Muscle layer of colon (tissue), 2 donors: ENCODE measurements at regions not wholly inside any gene's neighbourhood (a gene's known extent, or its start where the extent isn't known, plus 50 kb on each side); places are given as distances from the start of the nearest gene placed in this dataset.
A peak's percentile ranks its signal among the peaks of the same experiment; 100 is the strongest.

Experiments used
- H3K27ac ChIP-seq: one replicate; pipeline ENCODE4 v1.7.0; 2013; ENCODE audit warnings: low read depth, mild to moderate bottlenecking, low read length, moderate library complexity
- H3K27me3 ChIP-seq, 2 donors: one replicate each; pipeline ENCODE4 v1.7.0; 2013; ENCODE audit warnings: low read length in 2 of 2, mild to moderate bottlenecking in 2 of 2; ENCODE audit not compliant: insufficient read depth in 2 of 2, control insufficient read depth in 1 of 2
- H3K36me3 ChIP-seq: one replicate; pipeline ENCODE4 v1.7.0; 2013; ENCODE audit warnings: mild to moderate bottlenecking, low read length; ENCODE audit not compliant: insufficient read depth
- H3K4me1 ChIP-seq: one replicate; pipeline ENCODE4 v1.7.0; 2013; ENCODE audit warnings: mild to moderate bottlenecking, low read length; ENCODE audit not compliant: insufficient read depth
- H3K4me3 ChIP-seq, 2 donors: one replicate each; pipeline ENCODE4 v1.7.0; 2013; ENCODE audit warnings: low read length in 2 of 2, low read depth in 1 of 2, mild to moderate bottlenecking in 1 of 2, moderate library complexity in 1 of 2
- H3K9ac ChIP-seq: one replicate; pipeline ENCODE4 v1.7.0; 2013; ENCODE audit warnings: low read length
- H3K9me3 ChIP-seq: one replicate; pipeline ENCODE4 v1.7.0; 2013; ENCODE audit warnings: mild to moderate bottlenecking, low read length
- donor health status: abdominal sarcoma.
- donor health status: Adenocarcinoma of cecum.

GRCh38 chr1:221454096-221454495, 287.8 kb downstream of the DUSP10 start:
- Histone ChIP-seq H3K36me3 (no peaks in the 10 kb centered on the region), H3K4me3 (no peak overlapping the region)

GRCh38 chr1:221456918-221457317, 285.0 kb downstream of the DUSP10 start:
- Histone ChIP-seq H3K4me1 (peaks cover 25% of the 10 kb centered on the region), H3K9ac (no peak overlapping the region), H3K9me3 (no peaks in the 10 kb centered on the region), H3K27me3 (no peaks in the 10 kb centered on the region), H3K27ac (no peak overlapping the region), H3K4me3 (no peak overlapping the region), H3K36me3 (no peaks in the 10 kb centered on the region)

More at GRCh38 chr1:221454096-221454495, 287.8 kb downstream of the DUSP10 start:
- H3K9me3 ChIP-seq: no peaks in the 10 kb centered on the region
- H3K4me1 ChIP-seq: peaks cover 23% of the 10 kb centered on the region
- H3K27me3 ChIP-seq: no peaks in the 10 kb centered on the region
- no peak overlapping the region for H3K27ac ChIP-seq
- no peak overlapping the region for H3K9ac ChIP-seq

- no peaks in the 10 kb centered on the region for H3K36me3 ChIP-seq
- no peak overlapping the region for H3K4me3 ChIP-seq
- H3K4me1 ChIP-seq: peaks cover 25% of the 10 kb centered on the region
- H3K9ac ChIP-seq: no peak overlapping the region
- H3K27ac ChIP-seq: peak overlapping the region; percentile 53
- H3K27me3 ChIP-seq: no peaks in the 10 kb centered on the region
- H3K9me3 ChIP-seq: no peaks in the 10 kb centered on the region
Measured at GRCh38 chr1:221457685-221458446, 284.0 kb downstream of the DUSP10 start.

GRCh38 chr1:221458447-221459156, 283.3 kb downstream of the DUSP10 start:
- Histone ChIP-seq H3K9me3 (no peaks in the 10 kb centered on the region), H3K9ac (no peak overlapping the region), H3K27ac (peak overlapping the region; percentile 53), H3K4me1 (peaks cover 25% of the 10 kb centered on the region), H3K36me3 (no peaks in the 10 kb centered on the region), H3K27me3 (no peaks in the 10 kb centered on the region), H3K4me3 (no peak overlapping the region)

DNA sequence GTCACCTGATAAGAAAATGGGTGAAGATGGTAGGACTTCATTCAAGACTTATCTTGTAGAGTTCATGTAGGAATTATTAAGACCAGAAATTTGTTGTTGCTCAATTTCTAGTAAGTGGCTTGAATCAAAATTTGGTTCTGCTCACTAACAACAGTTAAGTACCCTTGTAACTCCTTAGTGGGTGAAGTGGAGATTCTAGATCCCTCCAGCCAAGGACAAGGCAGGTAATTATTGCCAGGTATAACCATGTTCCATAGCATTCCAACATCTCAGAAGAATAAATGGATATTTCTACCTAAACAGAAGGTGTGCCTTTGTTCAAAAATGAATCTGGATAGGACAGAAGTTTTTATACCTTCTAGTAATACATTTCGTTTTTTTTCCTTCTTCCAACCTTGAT, 282.3 kb downstream of the DUSP10 start:
- Histone ChIP-seq H3K4me3 (no peak overlapping the region), H3K9ac (no peak overlapping the region), H3K4me1 (peaks cover 25% of the 10 kb centered on the region), H3K36me3 (no peaks in the 10 kb centered on the region), H3K9me3 (no peaks in the 10 kb centered on the region), H3K27ac (no peak overlapping the region), H3K27me3 (no peaks in the 10 kb centered on the region)

- no peak overlapping the region for H3K27ac ChIP-seq
- H3K9me3 ChIP-seq: no peaks in the 10 kb centered on the region
- H3K9ac ChIP-seq: no peak overlapping the region
- H3K36me3 ChIP-seq: no peaks in the 10 kb centered on the region
- peaks cover 23% of the 10 kb centered on the region for H3K4me1 ChIP-seq
- H3K27me3 ChIP-seq: no peaks in the 10 kb centered on the region
- H3K4me3 ChIP-seq: no peak overlapping the region
Measured at GRCh38 chr1:221462345-221462744, 279.5 kb downstream of the DUSP10 start.

DNA sequence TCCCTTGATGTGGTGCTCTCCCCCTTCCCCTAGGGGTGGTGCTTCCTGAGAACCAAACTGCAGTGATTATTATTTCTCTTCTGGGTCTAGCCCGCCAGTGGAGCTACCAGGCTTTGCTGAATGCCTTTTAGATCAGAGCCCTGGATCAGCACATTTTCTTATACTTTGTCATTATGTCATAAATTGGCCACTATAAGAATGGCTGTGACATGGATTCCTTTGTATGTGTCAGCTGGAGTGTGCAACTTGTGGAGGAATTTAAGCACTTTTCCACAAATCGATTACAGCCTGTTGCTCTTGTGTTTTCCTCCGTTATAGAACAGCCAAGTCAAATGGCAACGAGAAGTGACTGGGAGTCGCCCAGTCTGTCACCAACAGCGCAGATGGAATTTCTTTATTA, 273.3 kb downstream of the DUSP10 start:
- H3K4me3 ChIP-seq: no peak overlapping the region

GRCh38 chr1:221469476-221469875, 272.4 kb downstream of the DUSP10 start:
- no peaks in the 10 kb centered on the region for H3K36me3 ChIP-seq
- no peak overlapping the region for H3K4me3 ChIP-seq
- H3K27ac ChIP-seq: no peak overlapping the region
- no peaks in the 10 kb centered on the region for H3K27me3 ChIP-seq
- H3K9ac ChIP-seq: no peak overlapping the region
- no peaks in the 10 kb centered on the region for H3K4me1 ChIP-seq
- no peaks in the 10 kb centered on the region for H3K9me3 ChIP-seq

More for the DNA sequence above, 273.3 kb downstream of the DUSP10 start:
- Histone ChIP-seq H3K9ac (no peak overlapping the region), H3K36me3 (no peaks in the 10 kb centered on the region), H3K9me3 (no peaks in the 10 kb centered on the region), H3K4me1 (no peaks in the 10 kb centered on the region), H3K27me3 (no peaks in the 10 kb centered on the region), H3K27ac (no peak overlapping the region)

- Histone ChIP-seq H3K4me3 (no peak overlapping the region), H3K9me3 (no peaks in the 10 kb centered on the region), H3K27ac (no peak overlapping the region), H3K36me3 (no peaks in the 10 kb centered on the region), H3K27me3 (no peaks in the 10 kb centered on the region), H3K4me1 (no peaks in the 10 kb centered on the region), H3K9ac (no peak overlapping the region)
Measured at GRCh38 chr1:221470000-221470698, 271.7 kb downstream of the DUSP10 start.

DNA sequence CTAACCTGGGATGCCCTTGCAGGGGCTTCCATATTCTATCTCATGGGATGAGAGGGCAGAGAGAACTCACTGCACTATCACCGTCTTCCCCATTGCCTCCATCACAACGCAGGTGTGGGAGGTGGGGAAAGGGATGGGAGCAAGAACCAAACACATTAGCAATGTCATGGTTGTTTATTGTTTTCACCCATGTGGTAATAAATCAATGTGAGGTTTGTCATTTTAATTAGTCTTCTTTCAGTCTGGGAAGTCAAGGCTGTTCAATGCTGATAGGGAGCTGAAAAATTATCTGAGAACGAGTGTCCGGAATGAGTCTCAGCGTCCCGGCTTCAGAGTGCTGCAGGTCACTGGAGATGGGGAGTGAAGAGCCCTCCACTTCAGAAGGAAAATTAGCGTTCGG, 268.5 kb downstream of the DUSP10 start:
- H3K9me3 ChIP-seq: no peaks in the 10 kb centered on the region
- no peak overlapping the region for H3K4me3 ChIP-seq
- H3K4me1 ChIP-seq: peaks cover 9% of the 10 kb centered on the region
- H3K27me3 ChIP-seq: no peaks in the 10 kb centered on the region
- H3K27ac ChIP-seq: no peak overlapping the region
- H3K36me3 ChIP-seq: no peaks in the 10 kb centered on the region
- H3K9ac ChIP-seq: no peak overlapping the region

- H3K27me3 ChIP-seq: no peaks in the 10 kb centered on the region
- no peak overlapping the region for H3K9ac ChIP-seq
- peaks cover 11% of the 10 kb centered on the region for H3K4me1 ChIP-seq
- H3K36me3 ChIP-seq: no peaks in the 10 kb centered on the region
- no peak overlapping the region for H3K4me3 ChIP-seq
- no peaks in the 10 kb centered on the region for H3K9me3 ChIP-seq
- no peak overlapping the region for H3K27ac ChIP-seq
Measured at GRCh38 chr1:221477252-221477651, 264.6 kb downstream of the DUSP10 start.
